ENCODE measurements at regions not wholly inside any gene's neighbourhood (a gene's known extent, or its start where the extent isn't known, plus 50 kb on each side); places are given as distances from the start of the nearest gene placed in this dataset.

DNA sequence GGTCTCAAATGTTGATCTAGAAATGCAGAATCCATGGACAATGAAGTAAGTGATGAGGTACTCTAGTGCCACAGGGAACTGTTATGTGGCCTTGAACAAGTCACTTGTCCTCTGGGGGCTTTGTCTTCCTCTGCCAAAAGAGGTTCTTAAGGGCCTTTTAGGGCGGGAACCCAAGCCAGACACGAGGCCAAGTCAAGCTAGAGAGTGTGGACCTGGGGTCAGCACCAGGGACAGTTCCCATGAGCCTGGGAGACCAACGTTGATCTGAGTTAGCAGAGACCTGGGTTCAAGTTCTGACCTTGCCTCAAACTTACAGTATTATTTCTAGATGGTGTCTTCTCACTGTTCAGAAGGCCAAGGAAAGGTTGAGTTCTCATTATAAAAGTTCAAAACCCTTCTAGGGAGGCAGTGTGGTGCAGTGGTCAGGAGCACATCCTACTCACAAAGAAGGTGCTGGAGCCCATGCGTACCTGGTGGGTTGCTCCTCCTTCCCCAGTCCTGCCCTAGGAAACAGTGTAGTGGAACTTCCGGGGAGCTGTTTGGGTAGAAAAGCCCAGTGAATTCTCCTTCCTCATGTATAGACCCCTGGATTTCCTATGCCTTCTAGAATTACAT lies 121.5 kb downstream of the CHST1 start (continued):
- no peak for TF ChIP-seq CREB5 (CRISPR knock-in tag; IDR thresholded peaks at IDR 0.05; ENCODE audit: low read depth)
- TF ChIP-seq PATZ1 (CRISPR knock-in tag; IDR thresholded peaks at IDR 0.05; ENCODE audit: borderline replicate concordance), result no peak
- TF ChIP-seq ARNTL (CRISPR knock-in tag; IDR thresholded peaks at IDR 0.05; ENCODE audit: borderline replicate concordance, low read depth), result no peak
- TF ChIP-seq SNAI2 (CRISPR knock-in tag; IDR thresholded peaks at IDR 0.05), result no peak
- no peak for TF ChIP-seq ZNF70 (CRISPR knock-in tag; IDR thresholded peaks at IDR 0.05)

- no peak for ATAC-seq
- no peak for TF ChIP-seq ZNF565 (CRISPR knock-in tag; conservative IDR thresholded peaks at IDR 0.05; ENCODE audit: low read depth)
- TF ChIP-seq ZNF8 (CRISPR knock-in tag; IDR thresholded peaks at IDR 0.05), result no peak
- TF ChIP-seq OSR1 (CRISPR knock-in tag; IDR thresholded peaks at IDR 0.05), result no peak
- TF ChIP-seq ARNTL (CRISPR knock-in tag; IDR thresholded peaks at IDR 0.05; ENCODE audit: borderline replicate concordance, low read depth), result no peak
- TF ChIP-seq GLIS3 (CRISPR knock-in tag; IDR thresholded peaks at IDR 0.05), result no peak
- no peak for TF ChIP-seq ESRRG (CRISPR knock-in tag; IDR thresholded peaks at IDR 0.05)
- TF ChIP-seq TOX (CRISPR knock-in tag; IDR thresholded peaks at IDR 0.05; ENCODE audit: borderline replicate concordance), result no peak
- TF ChIP-seq RARB (CRISPR knock-in tag; IDR thresholded peaks at IDR 0.05), result no peak
- no peak for TF ChIP-seq ISL1 (CRISPR knock-in tag; IDR thresholded peaks at IDR 0.05)
- TF ChIP-seq, protein P1, sequence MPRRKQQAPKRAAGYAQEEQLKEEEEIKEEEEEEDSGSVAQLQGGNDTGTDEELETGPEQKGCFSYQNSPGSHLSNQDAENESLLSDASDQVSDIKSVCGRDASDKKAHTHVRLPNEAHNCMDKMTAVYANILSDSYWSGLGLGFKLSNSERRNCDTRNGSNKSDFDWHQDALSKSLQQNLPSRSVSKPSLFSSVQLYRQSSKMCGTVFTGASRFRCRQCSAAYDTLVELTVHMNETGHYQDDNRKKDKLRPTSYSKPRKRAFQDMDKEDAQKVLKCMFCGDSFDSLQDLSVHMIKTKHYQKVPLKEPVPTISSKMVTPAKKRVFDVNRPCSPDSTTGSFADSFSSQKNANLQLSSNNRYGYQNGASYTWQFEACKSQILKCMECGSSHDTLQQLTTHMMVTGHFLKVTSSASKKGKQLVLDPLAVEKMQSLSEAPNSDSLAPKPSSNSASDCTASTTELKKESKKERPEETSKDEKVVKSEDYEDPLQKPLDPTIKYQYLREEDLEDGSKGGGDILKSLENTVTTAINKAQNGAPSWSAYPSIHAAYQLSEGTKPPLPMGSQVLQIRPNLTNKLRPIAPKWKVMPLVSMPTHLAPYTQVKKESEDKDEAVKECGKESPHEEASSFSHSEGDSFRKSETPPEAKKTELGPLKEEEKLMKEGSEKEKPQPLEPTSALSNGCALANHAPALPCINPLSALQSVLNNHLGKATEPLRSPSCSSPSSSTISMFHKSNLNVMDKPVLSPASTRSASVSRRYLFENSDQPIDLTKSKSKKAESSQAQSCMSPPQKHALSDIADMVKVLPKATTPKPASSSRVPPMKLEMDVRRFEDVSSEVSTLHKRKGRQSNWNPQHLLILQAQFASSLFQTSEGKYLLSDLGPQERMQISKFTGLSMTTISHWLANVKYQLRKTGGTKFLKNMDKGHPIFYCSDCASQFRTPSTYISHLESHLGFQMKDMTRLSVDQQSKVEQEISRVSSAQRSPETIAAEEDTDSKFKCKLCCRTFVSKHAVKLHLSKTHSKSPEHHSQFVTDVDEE (CRISPR knock-in tag; IDR thresholded peaks at IDR 0.05), result no peak
- TF ChIP-seq CREB5 (CRISPR knock-in tag; IDR thresholded peaks at IDR 0.05; ENCODE audit: low read depth), result no peak
- TF ChIP-seq CSRNP3 (CRISPR knock-in tag; IDR thresholded peaks at IDR 0.05), result no peak
- TF ChIP-seq PATZ1 (CRISPR knock-in tag; IDR thresholded peaks at IDR 0.05; ENCODE audit: borderline replicate concordance), result no peak
- no peak for TF ChIP-seq CSDC2 (CRISPR knock-in tag; IDR thresholded peaks at IDR 0.05)
- TF ChIP-seq TCF4 (CRISPR knock-in tag; IDR thresholded peaks at IDR 0.05; ENCODE audit: borderline replicate concordance), result no peak
- no peak for TF ChIP-seq ZFP30 (CRISPR knock-in tag; IDR thresholded peaks at IDR 0.05)
Observed at GRCh38 chr11:45543081-45543480, 122.3 kb downstream of the CHST1 start.
